ENCODE measurements at regions not wholly inside any gene's neighbourhood (a gene's known extent, or its start where the extent isn't known, plus 50 kb on each side); places are given as distances from the start of the nearest gene placed in this dataset.

DNA sequence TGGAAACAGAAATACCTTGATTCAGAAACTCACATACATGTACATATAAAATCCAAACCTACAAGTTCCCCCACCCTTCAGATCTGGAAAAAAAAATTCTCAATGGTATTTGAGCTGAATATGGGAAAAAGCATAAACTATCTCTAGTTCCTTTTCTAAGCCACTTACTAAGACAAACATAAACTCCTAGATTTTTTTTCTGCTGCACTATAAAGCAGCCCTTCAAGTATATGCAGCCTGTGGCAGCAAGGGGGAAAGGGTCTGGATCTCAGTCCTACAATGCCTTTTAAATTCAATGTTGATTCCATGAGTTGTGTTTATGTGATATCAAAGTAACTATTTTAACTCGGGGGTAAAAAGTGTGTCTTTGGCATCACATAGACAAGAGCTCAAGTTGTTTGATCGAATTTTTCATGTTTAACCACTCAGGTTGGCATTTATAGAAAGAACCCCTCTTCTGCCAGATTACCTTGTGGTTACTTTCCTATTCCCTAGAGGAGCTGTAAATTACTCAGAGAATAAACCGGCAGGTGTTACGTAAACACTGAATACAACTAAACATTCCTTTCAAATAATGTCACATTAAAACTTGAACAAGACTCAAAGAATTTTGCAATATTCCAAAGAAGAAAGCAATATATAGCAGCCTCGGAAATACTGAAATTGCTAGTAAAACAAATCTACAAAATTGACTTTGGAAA, 91.8 kb upstream of the FER start (continued):
- TF ChIP-seq, protein P1, sequence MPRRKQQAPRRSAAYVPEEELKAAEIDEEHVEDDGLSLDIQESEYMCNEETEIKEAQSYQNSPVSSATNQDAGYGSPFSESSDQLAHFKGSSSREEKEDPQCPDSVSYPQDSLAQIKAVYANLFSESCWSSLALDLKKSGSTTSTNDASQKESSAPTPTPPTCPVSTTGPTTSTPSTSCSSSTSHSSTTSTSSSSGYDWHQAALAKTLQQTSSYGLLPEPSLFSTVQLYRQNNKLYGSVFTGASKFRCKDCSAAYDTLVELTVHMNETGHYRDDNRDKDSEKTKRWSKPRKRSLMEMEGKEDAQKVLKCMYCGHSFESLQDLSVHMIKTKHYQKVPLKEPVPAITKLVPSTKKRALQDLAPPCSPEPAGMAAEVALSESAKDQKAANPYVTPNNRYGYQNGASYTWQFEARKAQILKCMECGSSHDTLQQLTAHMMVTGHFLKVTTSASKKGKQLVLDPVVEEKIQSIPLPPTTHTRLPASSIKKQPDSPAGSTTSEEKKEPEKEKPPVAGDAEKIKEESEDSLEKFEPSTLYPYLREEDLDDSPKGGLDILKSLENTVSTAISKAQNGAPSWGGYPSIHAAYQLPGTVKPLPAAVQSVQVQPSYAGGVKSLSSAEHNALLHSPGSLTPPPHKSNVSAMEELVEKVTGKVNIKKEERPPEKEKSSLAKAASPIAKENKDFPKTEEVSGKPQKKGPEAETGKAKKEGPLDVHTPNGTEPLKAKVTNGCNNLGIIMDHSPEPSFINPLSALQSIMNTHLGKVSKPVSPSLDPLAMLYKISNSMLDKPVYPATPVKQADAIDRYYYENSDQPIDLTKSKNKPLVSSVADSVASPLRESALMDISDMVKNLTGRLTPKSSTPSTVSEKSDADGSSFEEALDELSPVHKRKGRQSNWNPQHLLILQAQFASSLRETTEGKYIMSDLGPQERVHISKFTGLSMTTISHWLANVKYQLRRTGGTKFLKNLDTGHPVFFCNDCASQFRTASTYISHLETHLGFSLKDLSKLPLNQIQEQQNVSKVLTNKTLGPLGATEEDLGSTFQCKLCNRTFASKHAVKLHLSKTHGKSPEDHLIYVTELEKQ (tag by site-specific recombination; IDR thresholded peaks at IDR 0.05; ENCODE audit: borderline replicate concordance) = peak; percentile 77
- no peak for TF ChIP-seq YY1 (tag by site-specific recombination; IDR thresholded peaks at IDR 0.05)
- TF ChIP-seq, protein P2, sequence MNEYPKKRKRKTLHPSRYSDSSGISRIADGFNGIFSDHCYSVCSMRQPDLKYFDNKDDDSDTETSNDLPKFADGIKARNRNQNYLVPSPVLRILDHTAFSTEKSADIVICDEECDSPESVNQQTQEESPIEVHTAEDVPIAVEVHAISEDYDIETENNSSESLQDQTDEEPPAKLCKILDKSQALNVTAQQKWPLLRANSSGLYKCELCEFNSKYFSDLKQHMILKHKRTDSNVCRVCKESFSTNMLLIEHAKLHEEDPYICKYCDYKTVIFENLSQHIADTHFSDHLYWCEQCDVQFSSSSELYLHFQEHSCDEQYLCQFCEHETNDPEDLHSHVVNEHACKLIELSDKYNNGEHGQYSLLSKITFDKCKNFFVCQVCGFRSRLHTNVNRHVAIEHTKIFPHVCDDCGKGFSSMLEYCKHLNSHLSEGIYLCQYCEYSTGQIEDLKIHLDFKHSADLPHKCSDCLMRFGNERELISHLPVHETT (tag by site-specific recombination; IDR thresholded peaks at IDR 0.05) = peak; percentile 85; the same call in 1 of the 2 replicates
- peak; percentile 83 for TF ChIP-seq HIC1 (tag by site-specific recombination; IDR thresholded peaks at IDR 0.05)
- TF ChIP-seq ZNF658 (tag by site-specific recombination; IDR thresholded peaks at IDR 0.05) = no peak
- TF ChIP-seq ZNF791 (tag by site-specific recombination; IDR thresholded peaks at IDR 0.05) = no peak
- TF ChIP-seq ZNF324 (tag by site-specific recombination; IDR thresholded peaks at IDR 0.05) = 0 out of 2 replicates have a peak, but pooled peaks have one; percentile 50
- TF ChIP-seq HOXD13 (CRISPR knock-in tag; IDR thresholded peaks at IDR 0.05; ENCODE audit: borderline replicate concordance) = no peak; the same call in 1 of the 2 replicates
- TF ChIP-seq ZNF585B (tag by site-specific recombination; IDR thresholded peaks at IDR 0.05) = no peak
- TF ChIP-seq ZNF629 (tag by site-specific recombination; IDR thresholded peaks at IDR 0.05) = peak; percentile 93
- peak; percentile 34; the same call in 1 of the 2 replicates for TF ChIP-seq ZNF558 (tag by site-specific recombination; IDR thresholded peaks at IDR 0.05)
- TF ChIP-seq ZNF362 (tag by site-specific recombination; IDR thresholded peaks at IDR 0.05) = peak; percentile 81; the same call in 1 of the 2 replicates
- peak; percentile 91 for TF ChIP-seq WT1 (tag by site-specific recombination; IDR thresholded peaks at IDR 0.05)
- no peak for TF ChIP-seq ZNF138 (tag by site-specific recombination; IDR thresholded peaks at IDR 0.05; ENCODE audit: borderline replicate concordance)
- no peak for TF ChIP-seq ZNF112 (tag by site-specific recombination; IDR thresholded peaks at IDR 0.05)
- 0 out of 2 replicates have a peak, but pooled peaks have one; percentile 25 for TF ChIP-seq ZNF660 (tag by site-specific recombination; IDR thresholded peaks at IDR 0.05)
- TF ChIP-seq ZNF16 (tag by site-specific recombination; IDR thresholded peaks at IDR 0.05; ENCODE audit: low read depth) = no peak
- TF ChIP-seq BCL11A (tag by site-specific recombination; IDR thresholded peaks at IDR 0.05; ENCODE audit: low read depth) = peak; percentile 65; the same call in 1 of the 2 replicates
- TF ChIP-seq ZFP37 (tag by site-specific recombination; IDR thresholded peaks at IDR 0.05) = peak; percentile 65; the same call in 1 of the 2 replicates
- TF ChIP-seq MZF1 (tag by site-specific recombination; IDR thresholded peaks at IDR 0.05; ENCODE audit: borderline replicate concordance) = no peak
- TF ChIP-seq ZNF664 (tag by site-specific recombination; IDR thresholded peaks at IDR 0.05) = no peak
- TF ChIP-seq ZNF768 (tag by site-specific recombination; IDR thresholded peaks at IDR 0.05) = no peak
- TF ChIP-seq, protein P3, sequence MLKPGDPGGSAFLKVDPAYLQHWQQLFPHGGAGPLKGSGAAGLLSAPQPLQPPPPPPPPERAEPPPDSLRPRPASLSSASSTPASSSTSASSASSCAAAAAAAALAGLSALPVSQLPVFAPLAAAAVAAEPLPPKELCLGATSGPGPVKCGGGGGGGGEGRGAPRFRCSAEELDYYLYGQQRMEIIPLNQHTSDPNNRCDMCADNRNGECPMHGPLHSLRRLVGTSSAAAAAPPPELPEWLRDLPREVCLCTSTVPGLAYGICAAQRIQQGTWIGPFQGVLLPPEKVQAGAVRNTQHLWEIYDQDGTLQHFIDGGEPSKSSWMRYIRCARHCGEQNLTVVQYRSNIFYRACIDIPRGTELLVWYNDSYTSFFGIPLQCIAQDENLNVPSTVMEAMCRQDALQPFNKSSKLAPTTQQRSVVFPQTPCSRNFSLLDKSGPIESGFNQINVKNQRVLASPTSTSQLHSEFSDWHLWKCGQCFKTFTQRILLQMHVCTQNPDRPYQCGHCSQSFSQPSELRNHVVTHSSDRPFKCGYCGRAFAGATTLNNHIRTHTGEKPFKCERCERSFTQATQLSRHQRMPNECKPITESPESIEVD (tag by site-specific recombination; IDR thresholded peaks at IDR 0.05) = peak; percentile 79
- TF ChIP-seq GLIS1 (tag by site-specific recombination; IDR thresholded peaks at IDR 0.05) = 0 out of 2 replicates have a peak, but pooled peaks have one; percentile 11
- peak; percentile 69 for TF ChIP-seq ZNF24 (tag by site-specific recombination; IDR thresholded peaks at IDR 0.05)
- peak; percentile 47; the same call in 1 of the 2 replicates for TF ChIP-seq ZNF394 (tag by site-specific recombination; IDR thresholded peaks at IDR 0.05; ENCODE audit: borderline replicate concordance)
- TF ChIP-seq ATF2 (tag by site-specific recombination; IDR thresholded peaks at IDR 0.05; ENCODE audit: low read depth) = peak; percentile 45; the same call in 1 of the 2 replicates
- TF ChIP-seq ZNF792 (tag by site-specific recombination; IDR thresholded peaks at IDR 0.05) = no peak
